Thyroid gland (tissue), 4 donors: ENCODE measurements at regions not wholly inside any gene's neighbourhood (a gene's known extent, or its start where the extent isn't known, plus 50 kb on each side); places are given as distances from the start of the nearest gene placed in this dataset.
"Not testable (repeated sequence)": the region's sequence is repeated elsewhere in the genome, so short reads cannot be mapped to it uniquely, and the experiment has no call there.

Experiments used
- DNase-seq, 2 donors: peaks; one replicate each; pipeline ENCODE4 v3.0.0-alpha.2; 2019
- H3K27ac ChIP-seq, 3 donors: fragments of 200-600 bp; sonication (generic); 1 replicate in 2 of 3; 2 replicates in 1 of 3; pipeline ENCODE4 v1.5.1; 2016 to 2019; ENCODE audit warnings: mild to moderate bottlenecking in 1 of 3, moderate library complexity in 1 of 3
- H3K27me3 ChIP-seq: fragments of 200-600 bp; sonication (generic); one replicate; pipeline ENCODE4 v1.5.1; 2019
- H3K36me3 ChIP-seq, 2 donors: fragments of 200-600 bp; sonication (generic); one replicate each; pipeline ENCODE4 v1.5.1; 2016 to 2019
- H3K4me1 ChIP-seq, 2 donors: fragments of 200-600 bp; sonication (generic); one replicate each; pipeline ENCODE4 v1.5.1; 2017 to 2019
- H3K4me3 ChIP-seq, 3 donors: fragments of 200-600 bp; sonication (generic); replicated peaks in 1 of 3; 1 replicate in 2 of 3; 2 replicates in 1 of 3; pipeline ENCODE4 v1.5.1; 2016; ENCODE audit warnings: mild to moderate bottlenecking in 1 of 3
- H3K9me3 ChIP-seq: fragments of 200-600 bp; sonication (generic); one replicate; pipeline ENCODE4 v1.5.1; 2017
- CTCF ChIP-seq, 6 experiments: fragments of 200-600 bp in 3 of 6; fragments of 450-650 bp in 3 of 6; sonication (generic) in 3 of 6; IDR thresholded peaks; one replicate each; pipeline ENCODE4 v1.5.1; 2016 to 2019; ENCODE audit warnings: antibody characterized with exemption in 6 of 6, mild to moderate bottlenecking in 2 of 6, inconsistent platforms in 1 of 6, moderate library complexity in 1 of 6
- POLR2A ChIP-seq, 2 donors: fragments of 450-650 bp; IDR thresholded peaks; one replicate each; pipeline ENCODE4 v1.6.1; 2017; ENCODE audit warnings: antibody characterized with exemption in 2 of 2, mild to moderate bottlenecking in 2 of 2, moderate library complexity in 1 of 2
- WGBS, 2 donors: methylation state at CpG; one replicate each; pipeline ENCODE4 v1.1.5; 2017; 5-methylcytosine and 5-hydroxymethylcytosine counted together
- intact Hi-C: fragments of 100-400 bp; cut with DNase I; formaldehyde crosslinking; loops from one replicate; pipeline ENCODE4 v1.15.1; 2023

GRCh38 chr10:30166929-30167328 lies 107.5 kb upstream of the JCAD start:
- H3K9me3 ChIP-seq: no peaks in the 10 kb centered on the region
- intact Hi-C loops: no loop called here
- no peaks in the 10 kb centered on the region for H3K36me3 ChIP-seq
- WGBS, 2 donors: 76 to 97% methylated on average over 5 of the region's 5 CpGs
- no peak overlapping the region for H3K4me3 ChIP-seq
- TF ChIP-seq CTCF (IDR thresholded peaks at IDR 0.05): no peak
- no peaks in the 10 kb centered on the region for H3K4me1 ChIP-seq
- no peaks in the 10 kb centered on the region for H3K27me3 ChIP-seq
- DNase-seq: no peak
- H3K27ac ChIP-seq: no peak overlapping the region

- DNase-seq, H3K4me1 ChIP-seq, H3K27ac ChIP-seq, H3K4me3 ChIP-seq, H3K9me3 ChIP-seq, H3K36me3 ChIP-seq, intact Hi-C loops, H3K27me3 ChIP-seq: not testable (repeated sequence)
- WGBS, 2 donors: 70 to 84% methylated on average over 9 to 10 of the region's 10 CpGs
These were observed 104.0 kb upstream of the JCAD start for GRCh38 chr10:30163410-30163809.

- H3K4me1 ChIP-seq, H3K36me3 ChIP-seq, DNase-seq, H3K27ac ChIP-seq, H3K9me3 ChIP-seq, intact Hi-C loops, H3K27me3 ChIP-seq, H3K4me3 ChIP-seq: not testable (repeated sequence)
- WGBS, 2 donors: 95 to 97% methylated on average over 4 to 11 of the region's 25 CpGs
These were observed 103.4 kb upstream of the JCAD start for GRCh38 chr10:30162796-30163195.

GRCh38 chr10:30160271-30160982 lies 101.0 kb upstream of the JCAD start:
- intact Hi-C loops: no loop called here
- 40 to 47% methylated on average over 6 of the region's 6 CpGs for WGBS, 2 donors

GRCh38 chr10:30159614-30160013 lies 100.2 kb upstream of the JCAD start:
- DNase-seq, H3K36me3 ChIP-seq, intact Hi-C loops, H3K4me3 ChIP-seq, H3K27me3 ChIP-seq, H3K27ac ChIP-seq, H3K4me1 ChIP-seq, H3K9me3 ChIP-seq: not testable (repeated sequence)
- 88 to 91% methylated on average over 2 of the region's 2 CpGs for whole genome bisulfite sequencing, 2 donors

More at GRCh38 chr10:30160271-30160982, 101.0 kb upstream of the JCAD start:
- Histone ChIP-seq H3K4me1 (no peaks in the 10 kb centered on the region), H3K27ac (no peak overlapping the region), H3K27me3 (no peaks in the 10 kb centered on the region), H3K9me3 (no peaks in the 10 kb centered on the region), H3K4me3 (no peak overlapping the region), H3K36me3 (no peaks in the 10 kb centered on the region)
- peak; percentile 9 to 20 for DNase-seq
- no peak for TF ChIP-seq CTCF (IDR thresholded peaks at IDR 0.05)
- TF ChIP-seq POLR2A (IDR thresholded peaks at IDR 0.05): no peak

- no peaks in the 10 kb centered on the region for H3K9me3 ChIP-seq
- intact Hi-C loops: no loop called here
- 69 to 74% methylated on average over 2 of the region's 2 CpGs for WGBS, 2 donors
- no peaks in the 10 kb centered on the region for H3K27me3 ChIP-seq
- no peak for DNase-seq
- H3K4me1 ChIP-seq: no peaks in the 10 kb centered on the region
- no peak overlapping the region for H3K4me3 ChIP-seq
- H3K27ac ChIP-seq: no peak overlapping the region
- no peak for TF ChIP-seq POLR2A (IDR thresholded peaks at IDR 0.05)
- no peaks in the 10 kb centered on the region for H3K36me3 ChIP-seq
These were observed 99.1 kb upstream of the JCAD start for GRCh38 chr10:30158325-30158960.

GRCh38 chr10:30155401-30155800 lies 96.0 kb upstream of the JCAD start:
- DNase-seq: peak in 1 of 2 donors; percentile 14

More at GRCh38 chr10:30155401-30155800, 96.0 kb upstream of the JCAD start:
- no peak for TF ChIP-seq CTCF (IDR thresholded peaks at IDR 0.05)
- no peak for TF ChIP-seq POLR2A (IDR thresholded peaks at IDR 0.05)
- H3K27ac ChIP-seq: no peak overlapping the region
- no peaks in the 10 kb centered on the region for H3K9me3 ChIP-seq
- H3K4me1 ChIP-seq: no peaks in the 10 kb centered on the region
- no peaks in the 10 kb centered on the region for H3K27me3 ChIP-seq
- intact Hi-C loops: no loop called here
- H3K4me3 ChIP-seq: no peak overlapping the region
- WGBS, 2 donors: 43 to 46% methylated on average over 4 of the region's 4 CpGs
- no peaks in the 10 kb centered on the region for H3K36me3 ChIP-seq
